HG03575 (cell line): ENCODE measurements at regions not wholly inside any gene's neighbourhood (a gene's known extent, or its start where the extent isn't known, plus 50 kb on each side); places are given as distances from the start of the nearest gene placed in this dataset.

Source experiments
- ATAC-seq: cut with Tn5 transposase; IDR thresholded peaks from one replicate; pipeline ENCODE4 v1.9.1; 2021; ENCODE audit not compliant: unreplicated experiment, insufficient number of reproducible peaks, low FRiP score; ENCODE audit errors: extremely low read depth

GRCh38 chr4:133450813-133451212 is 301.7 kb downstream of the PCDH10 start:
- ATAC-seq, result no peak

- ATAC-seq, result no peak
Measured at GRCh38 chr4:133440404-133440803, 291.3 kb downstream of the PCDH10 start.

GRCh38 chr4:133439830-133440229 is 290.7 kb downstream of the PCDH10 start:
- ATAC-seq, result no peak

- no peak for ATAC-seq
Measured at GRCh38 chr4:133424605-133425004, 275.5 kb downstream of the PCDH10 start.

- ATAC-seq, result no peak
Measured at GRCh38 chr4:133403913-133404312, 254.8 kb downstream of the PCDH10 start.

GRCh38 chr4:133402616-133403015 is 253.5 kb downstream of the PCDH10 start:
- ATAC-seq, result no peak

GRCh38 chr4:133394971-133395627 is 246.0 kb downstream of the PCDH10 start:
- no peak for ATAC-seq

GRCh38 chr4:133390198-133390855 is 241.2 kb downstream of the PCDH10 start:
- ATAC-seq, result no peak

GRCh38 chr4:133389029-133389428 is 239.9 kb downstream of the PCDH10 start:
- no peak for ATAC-seq

- no peak for ATAC-seq
Measured at GRCh38 chr4:133385161-133385954, 236.3 kb downstream of the PCDH10 start.

GRCh38 chr4:133379681-133380438 is 230.8 kb downstream of the PCDH10 start:
- ATAC-seq, result no peak

GRCh38 chr4:133377286-133377685 is 228.2 kb downstream of the PCDH10 start:
- ATAC-seq, result no peak

GRCh38 chr4:133372699-133373098 is 223.6 kb downstream of the PCDH10 start:
- ATAC-seq, result no peak

GRCh38 chr4:133355633-133356032 is 206.5 kb downstream of the PCDH10 start:
- ATAC-seq, result no peak

- no peak for ATAC-seq
Measured at GRCh38 chr4:133347409-133347808, 198.3 kb downstream of the PCDH10 start.

- ATAC-seq, result no peak
Measured at GRCh38 chr4:133324491-133324890, 175.4 kb downstream of the PCDH10 start.

GRCh38 chr4:133323670-133324069 is 174.6 kb downstream of the PCDH10 start:
- no peak for ATAC-seq

- ATAC-seq, result peak; percentile 50
Measured at GRCh38 chr4:133320576-133321170, 171.6 kb downstream of the PCDH10 start.

GRCh38 chr4:133316909-133317308 is 167.8 kb downstream of the PCDH10 start:
- ATAC-seq, result no peak
